ENCODE measurements at regions not wholly inside any gene's neighbourhood (a gene's known extent, or its start where the extent isn't known, plus 50 kb on each side); places are given as distances from the start of the nearest gene placed in this dataset.

- Histone ChIP-seq H3K9ac (ENCODE audit: low read depth in 2 of 2, low read length in 2 of 2) (no peak overlapping the region), H3K27ac (no peak overlapping the region), H3K4me1 (no peaks in the 10 kb centered on the region), H3K36me3 (no peaks in the 10 kb centered on the region), H3K4me3 (no peak overlapping the region), H3K9me3 (no peaks in the 10 kb centered on the region), H3K27me3 (no peaks in the 10 kb centered on the region)
- TF ChIP-seq, protein P1, sequence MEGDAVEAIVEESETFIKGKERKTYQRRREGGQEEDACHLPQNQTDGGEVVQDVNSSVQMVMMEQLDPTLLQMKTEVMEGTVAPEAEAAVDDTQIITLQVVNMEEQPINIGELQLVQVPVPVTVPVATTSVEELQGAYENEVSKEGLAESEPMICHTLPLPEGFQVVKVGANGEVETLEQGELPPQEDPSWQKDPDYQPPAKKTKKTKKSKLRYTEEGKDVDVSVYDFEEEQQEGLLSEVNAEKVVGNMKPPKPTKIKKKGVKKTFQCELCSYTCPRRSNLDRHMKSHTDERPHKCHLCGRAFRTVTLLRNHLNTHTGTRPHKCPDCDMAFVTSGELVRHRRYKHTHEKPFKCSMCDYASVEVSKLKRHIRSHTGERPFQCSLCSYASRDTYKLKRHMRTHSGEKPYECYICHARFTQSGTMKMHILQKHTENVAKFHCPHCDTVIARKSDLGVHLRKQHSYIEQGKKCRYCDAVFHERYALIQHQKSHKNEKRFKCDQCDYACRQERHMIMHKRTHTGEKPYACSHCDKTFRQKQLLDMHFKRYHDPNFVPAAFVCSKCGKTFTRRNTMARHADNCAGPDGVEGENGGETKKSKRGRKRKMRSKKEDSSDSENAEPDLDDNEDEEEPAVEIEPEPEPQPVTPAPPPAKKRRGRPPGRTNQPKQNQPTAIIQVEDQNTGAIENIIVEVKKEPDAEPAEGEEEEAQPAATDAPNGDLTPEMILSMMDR (IDR thresholded peaks at IDR 0.05), result no peak
- peak; percentile 22 for DNase-seq
- intact Hi-C loops (cut with DNase I), result no loop called here
Measured at GRCh38 chr18:64840911-64841701, 692.2 kb upstream of the LINC00305 start.

- H3K9ac ChIP-seq (ENCODE audit: low read depth in 2 of 2, low read length in 2 of 2), result no peak overlapping the region
- H3K27ac ChIP-seq, result no peak overlapping the region
- no peak for DNase-seq
- H3K36me3 ChIP-seq, result no peaks in the 10 kb centered on the region
- intact Hi-C loops (cut with DNase I), result no loop called here
- TF ChIP-seq, protein P1 (IDR thresholded peaks at IDR 0.05), result no peak
- no peak overlapping the region for H3K4me3 ChIP-seq
- no peaks in the 10 kb centered on the region for H3K27me3 ChIP-seq
- peaks cover 6% of the 10 kb centered on the region for H3K4me1 ChIP-seq
- H3K9me3 ChIP-seq, result no peaks in the 10 kb centered on the region
Measured at GRCh38 chr18:64810354-64810753, 661.5 kb upstream of the LINC00305 start.

DNA sequence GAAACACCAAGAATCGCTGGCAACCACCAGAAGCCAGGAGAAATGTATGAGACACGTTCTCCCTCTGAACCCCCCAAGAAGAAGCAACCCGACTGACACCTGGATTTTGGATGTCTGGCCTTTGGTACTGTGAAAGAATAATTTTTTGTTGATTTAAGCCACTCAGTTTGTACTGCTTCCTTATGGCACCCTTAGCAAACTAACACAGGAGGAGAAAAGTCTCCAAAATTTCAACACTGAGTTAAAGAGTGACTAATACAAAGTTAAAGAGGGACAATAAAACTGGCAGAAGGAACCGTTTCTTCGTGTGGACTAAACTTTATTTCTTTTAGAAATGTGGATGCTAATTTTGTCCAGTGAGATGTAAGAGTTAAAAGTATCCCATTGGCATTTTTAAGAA, 660.9 kb upstream of the LINC00305 start:
- Histone ChIP-seq H3K36me3 (no peaks in the 10 kb centered on the region), H3K27me3 (no peaks in the 10 kb centered on the region), H3K4me3 (no peak overlapping the region), H3K9ac (ENCODE audit: low read depth in 2 of 2, low read length in 2 of 2) (no peak overlapping the region), H3K27ac (no peak overlapping the region), H3K4me1 (peaks cover 6% of the 10 kb centered on the region), H3K9me3 (no peaks in the 10 kb centered on the region)
- intact Hi-C loops (cut with DNase I), result no loop called here
- TF ChIP-seq, protein P1 (IDR thresholded peaks at IDR 0.05), result no peak
- DNase-seq, result peak; percentile 30

DNA sequence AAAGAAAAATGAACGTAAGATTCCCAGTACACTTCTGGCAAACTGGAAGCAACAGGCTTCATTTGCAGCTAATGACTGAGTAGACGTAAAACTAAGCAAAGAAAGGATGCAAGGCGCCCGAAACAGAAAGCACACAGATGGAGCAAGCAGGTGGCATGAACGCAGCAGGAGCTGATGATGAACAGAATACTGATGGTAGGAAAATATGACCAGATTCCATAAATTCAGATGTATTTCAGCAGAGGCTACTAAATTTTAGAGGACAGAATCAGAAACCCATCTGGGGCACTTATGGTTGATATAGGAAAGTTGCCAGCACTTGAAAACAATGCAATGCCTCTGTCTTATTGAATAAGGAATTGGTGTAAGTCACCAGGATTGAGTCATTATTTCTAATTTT, 658.7 kb upstream of the LINC00305 start:
- H3K4me3 ChIP-seq, result no peak overlapping the region
- no peaks in the 10 kb centered on the region for H3K36me3 ChIP-seq
- intact Hi-C loops (cut with DNase I), result no loop called here
- H3K27ac ChIP-seq, result no peak overlapping the region
- H3K9me3 ChIP-seq, result no peaks in the 10 kb centered on the region
- no peak for DNase-seq
- H3K9ac ChIP-seq (ENCODE audit: low read depth in 2 of 2, low read length in 2 of 2), result no peak overlapping the region
- no peaks in the 10 kb centered on the region for H3K27me3 ChIP-seq
- TF ChIP-seq, protein P1 (IDR thresholded peaks at IDR 0.05), result no peak
- peaks cover 6% of the 10 kb centered on the region for H3K4me1 ChIP-seq

DNA sequence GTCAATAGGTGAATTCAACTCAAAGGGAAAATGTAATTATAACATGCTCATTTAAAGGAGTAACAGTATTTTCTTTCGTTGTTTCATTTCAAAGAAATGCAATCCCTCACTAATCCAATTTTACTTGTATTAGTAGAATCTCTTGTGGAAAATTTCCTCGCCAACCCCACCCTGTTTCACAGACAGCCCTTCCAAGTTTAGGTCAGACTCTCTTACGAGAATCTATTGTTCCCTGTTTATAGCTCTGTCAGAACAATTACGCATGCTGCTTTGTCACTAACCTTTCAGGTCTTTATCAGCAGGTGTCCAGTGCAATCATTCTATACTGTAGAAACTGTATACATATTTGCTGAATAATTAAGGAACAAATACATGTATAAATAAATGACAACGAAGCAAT, 657.8 kb upstream of the LINC00305 start:
- Histone ChIP-seq H3K4me1 (peaks cover 6% of the 10 kb centered on the region), H3K9me3 (no peaks in the 10 kb centered on the region)

More for the DNA sequence above, 657.8 kb upstream of the LINC00305 start:
- H3K9ac ChIP-seq (ENCODE audit: low read depth in 2 of 2, low read length in 2 of 2), result no peak overlapping the region
- H3K27ac ChIP-seq, result no peak overlapping the region
- H3K36me3 ChIP-seq, result no peaks in the 10 kb centered on the region
- no peak overlapping the region for H3K4me3 ChIP-seq
- TF ChIP-seq, protein P1 (IDR thresholded peaks at IDR 0.05), result no peak
- DNase-seq, result no peak
- H3K27me3 ChIP-seq, result no peaks in the 10 kb centered on the region
- intact Hi-C loops (cut with DNase I), result no loop called here

Data from colonic mucosa (tissue), 4 donors.